GM23338 (cell line): ENCODE measurements at regions not wholly inside any gene's neighbourhood (a gene's known extent, or its start where the extent isn't known, plus 50 kb on each side); places are given as distances from the start of the nearest gene placed in this dataset.

Experiments used
- ATAC-seq: fragments of 200-7000 bp; cut with Tn5 transposase; 3 replicates; pipeline ENCODE4 v1.9.1; 2020
- DNase-seq: peaks from one replicate; pipeline ENCODE4 v3.0.0-alpha.2; 2015; ENCODE audit warnings: low spot score
- H2AFZ ChIP-seq: fragments of 200-600 bp; sonication (generic); 2 replicates; pipeline ENCODE4 v1.8.0; 2016; ENCODE audit warnings: antibody characterized with exemption, mild to moderate bottlenecking, moderate library complexity
- H3F3A ChIP-seq: fragments of 200-600 bp; sonication (generic); replicated peaks from 2 replicates; pipeline ENCODE4 v1.8.0; 2017; ENCODE audit warnings: antibody characterized with exemption, mixed run types, low read depth
- H3K27ac ChIP-seq: fragments of 200-600 bp; sonication (generic); 2 replicates; pipeline ENCODE4 v1.6.1; 2016; ENCODE audit warnings: low read depth
- H3K27me3 ChIP-seq: fragments of 200-600 bp; sonication (generic); 2 replicates; pipeline ENCODE4 v1.8.0; 2016; ENCODE audit warnings: mild to moderate bottlenecking, mixed run types, moderate library complexity; ENCODE audit not compliant: insufficient read depth
- H3K36me3 ChIP-seq: fragments of 200-600 bp; sonication (generic); 2 replicates; pipeline ENCODE4 v1.8.0; 2016; ENCODE audit warnings: mild to moderate bottlenecking; ENCODE audit not compliant: insufficient read depth
- H3K4me1 ChIP-seq: fragments of 200-600 bp; sonication (generic); 2 replicates; pipeline ENCODE4 v1.8.0; 2016; ENCODE audit warnings: mild to moderate bottlenecking, moderate library complexity; ENCODE audit not compliant: insufficient read depth
- H3K4me2 ChIP-seq: fragments of 200-600 bp; sonication (generic); 2 replicates; pipeline ENCODE4 v1.7.1; 2017; ENCODE audit warnings: mixed run types
- H3K4me3 ChIP-seq: fragments of 200-600 bp; sonication (generic); 2 replicates; pipeline ENCODE4 v1.6.1; 2016; ENCODE audit warnings: mixed run types
- H3K79me2 ChIP-seq: fragments of 200-600 bp; sonication (generic); replicated peaks from 2 replicates; pipeline ENCODE4 v1.8.0; 2017; ENCODE audit warnings: mild to moderate bottlenecking; ENCODE audit not compliant: insufficient read depth
- H3K9me2 ChIP-seq: fragments of 200-600 bp; sonication (generic); 2 replicates; pipeline ENCODE4 v1.8.0; 2017; ENCODE audit not compliant: insufficient read depth
- H4K20me1 ChIP-seq: fragments of 200-600 bp; sonication (generic); replicated peaks from 2 replicates; pipeline ENCODE4 v1.8.0; 2017; ENCODE audit warnings: mild to moderate bottlenecking; ENCODE audit not compliant: insufficient read depth
- H3K27ac Mint-ChIP-seq: 2 replicates; pipeline ENCODE4 v1.8.0; 2020; ENCODE audit warnings: inconsistent platforms, mild to moderate bottlenecking, moderate library complexity, mixed read lengths
- H3K27me3 Mint-ChIP-seq: 3 replicates; pipeline ENCODE4 v1.8.0; 2022; ENCODE audit warnings: low read depth, mild to moderate bottlenecking, moderate library complexity, mixed read lengths, inconsistent platforms; ENCODE audit not compliant: insufficient read depth, poor library complexity
- H3K36me3 Mint-ChIP-seq: 3 replicates; pipeline ENCODE4 v1.8.0; 2021; ENCODE audit warnings: low read depth, mild to moderate bottlenecking, inconsistent platforms, moderate library complexity, mixed read lengths
- H3K4me1 Mint-ChIP-seq: 3 replicates; pipeline ENCODE4 v1.8.0; 2020; ENCODE audit warnings: mild to moderate bottlenecking, inconsistent platforms, mixed read lengths
- H3K4me3 Mint-ChIP-seq: 3 replicates; pipeline ENCODE4 v1.8.0; 2021; ENCODE audit warnings: moderate library complexity, mild to moderate bottlenecking, inconsistent platforms, mixed read lengths
- H3K9me3 Mint-ChIP-seq: 3 replicates; pipeline ENCODE4 v1.8.0; 2020; ENCODE audit warnings: moderate library complexity, mild to moderate bottlenecking, inconsistent platforms, mixed read lengths
- CREB1 ChIP-seq: fragments of 250-450 bp; sonication (Bioruptor Pico); IDR thresholded peaks from 2 replicates; pipeline ENCODE4 v1.5.0; 2020; ENCODE audit warnings: low read depth, mild to moderate bottlenecking, moderate library complexity
- EZH2 ChIP-seq: fragments of 200-600 bp; sonication (generic); IDR thresholded peaks from one replicate; pipeline ENCODE4 v1.8.0; 2017; ENCODE audit warnings: antibody characterized with exemption, mild to moderate bottlenecking, low read depth; ENCODE audit not compliant: unreplicated experiment
- EZH2phosphoT487 ChIP-seq: fragments of 200-600 bp; sonication (generic); IDR thresholded peaks from one replicate; pipeline ENCODE4 v1.8.1; 2018; ENCODE audit warnings: antibody characterized with exemption; ENCODE audit not compliant: unreplicated experiment
- JUNB ChIP-seq: IDR thresholded peaks from one replicate; pipeline ENCODE4 v1.6.1; 2016; ENCODE audit warnings: antibody characterized with exemption; ENCODE audit not compliant: unreplicated experiment
- NANOG ChIP-seq: IDR thresholded peaks from 2 replicates; pipeline ENCODE4 v1.6.1; 2016; ENCODE audit warnings: antibody characterized with exemption, borderline replicate concordance
- POLR2AphosphoS5 ChIP-seq: IDR thresholded peaks from 2 replicates; pipeline ENCODE4 v1.6.1; 2016; ENCODE audit warnings: antibody characterized with exemption, low read depth
- STAT1 ChIP-seq: IDR thresholded peaks from one replicate; pipeline ENCODE4 v1.6.1; 2016; ENCODE audit warnings: antibody characterized with exemption; ENCODE audit not compliant: unreplicated experiment
- ZNF331 ChIP-seq: fragments of 250-450 bp; sonication (Bioruptor Pico); IDR thresholded peaks from 2 replicates; pipeline ENCODE4 v1.5.0; 2020; ENCODE audit warnings: low read depth, mild to moderate bottlenecking, moderate library complexity
- TF ChIP-seq, protein P1 (sequence below): IDR thresholded peaks from one replicate; pipeline ENCODE4 v1.6.1; 2018; ENCODE audit warnings: antibody characterized with exemption; ENCODE audit not compliant: unreplicated experiment
- TF ChIP-seq, protein P2 (sequence below), 2 experiments: fragments of 200-600 bp in 1 of 2; sonication (generic) in 1 of 2; conservative IDR thresholded peaks; 2 replicates each; pipeline versions ENCODE4 v1.5.1 to v1.6.1; 2016 to 2017; ENCODE audit warnings: antibody characterized with exemption in 2 of 2, low read depth in 2 of 2, mild to moderate bottlenecking in 2 of 2, moderate library complexity in 1 of 2
- TF ChIP-seq, protein P3 (sequence below): IDR thresholded peaks from 2 replicates; pipeline ENCODE4 v1.6.1; 2016; ENCODE audit warnings: antibody characterized with exemption
- TF ChIP-seq, protein P4 (sequence below): fragments of 250-450 bp; sonication (Bioruptor Pico); IDR thresholded peaks from 2 replicates; pipeline ENCODE4 v1.5.0; 2020; ENCODE audit warnings: mild to moderate bottlenecking, moderate library complexity

DNA sequence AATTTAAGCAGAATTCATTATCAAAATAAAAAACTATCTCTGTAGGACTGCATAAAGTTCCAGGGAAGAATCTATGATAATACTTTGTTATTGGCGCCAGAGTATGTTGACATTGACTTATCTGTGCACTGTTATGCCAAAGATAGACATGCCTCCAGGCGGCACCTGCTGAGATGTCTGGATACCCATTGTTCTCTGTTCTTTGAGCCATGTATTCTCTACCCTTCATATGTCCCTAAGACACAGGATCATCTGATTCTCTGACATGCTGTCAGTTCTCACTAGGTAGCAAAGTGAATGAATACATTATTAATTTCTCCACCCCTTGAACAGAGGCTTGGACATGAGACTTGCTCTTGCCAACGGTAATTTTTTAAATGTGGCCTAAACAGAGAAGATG is 517.8 kb upstream of the SLITRK5 start:
- H3K4me1 ChIP-seq, result no peaks in the 10 kb centered on the region
- H3K4me1 Mint-ChIP-seq, result no peaks in the 10 kb centered on the region
- H3K27me3 Mint-ChIP-seq, result no peaks in the 10 kb centered on the region
- H3K9me2 ChIP-seq, result no peaks in the 10 kb centered on the region
- ATAC-seq, result no peak
- H3K27ac ChIP-seq, result no peak overlapping the region
- H3K4me3 ChIP-seq, result no peak overlapping the region
- H3K4me2 ChIP-seq, result no peak overlapping the region
- DNase-seq, result no peak
- no peaks in the 10 kb centered on the region for H3F3A ChIP-seq
- H3K36me3 ChIP-seq, result no peaks in the 10 kb centered on the region
- TF ChIP-seq POLR2AphosphoS5 (no peak), STAT1 (no peak), EZH2phosphoT487 (no peak), ZNF331 (CRISPR knock-in tag) (no peak), NANOG (no peak), JUNB (no peak), CREB1 (CRISPR knock-in tag) (no peak), EZH2 (no peak)
- TF ChIP-seq, protein P1, sequence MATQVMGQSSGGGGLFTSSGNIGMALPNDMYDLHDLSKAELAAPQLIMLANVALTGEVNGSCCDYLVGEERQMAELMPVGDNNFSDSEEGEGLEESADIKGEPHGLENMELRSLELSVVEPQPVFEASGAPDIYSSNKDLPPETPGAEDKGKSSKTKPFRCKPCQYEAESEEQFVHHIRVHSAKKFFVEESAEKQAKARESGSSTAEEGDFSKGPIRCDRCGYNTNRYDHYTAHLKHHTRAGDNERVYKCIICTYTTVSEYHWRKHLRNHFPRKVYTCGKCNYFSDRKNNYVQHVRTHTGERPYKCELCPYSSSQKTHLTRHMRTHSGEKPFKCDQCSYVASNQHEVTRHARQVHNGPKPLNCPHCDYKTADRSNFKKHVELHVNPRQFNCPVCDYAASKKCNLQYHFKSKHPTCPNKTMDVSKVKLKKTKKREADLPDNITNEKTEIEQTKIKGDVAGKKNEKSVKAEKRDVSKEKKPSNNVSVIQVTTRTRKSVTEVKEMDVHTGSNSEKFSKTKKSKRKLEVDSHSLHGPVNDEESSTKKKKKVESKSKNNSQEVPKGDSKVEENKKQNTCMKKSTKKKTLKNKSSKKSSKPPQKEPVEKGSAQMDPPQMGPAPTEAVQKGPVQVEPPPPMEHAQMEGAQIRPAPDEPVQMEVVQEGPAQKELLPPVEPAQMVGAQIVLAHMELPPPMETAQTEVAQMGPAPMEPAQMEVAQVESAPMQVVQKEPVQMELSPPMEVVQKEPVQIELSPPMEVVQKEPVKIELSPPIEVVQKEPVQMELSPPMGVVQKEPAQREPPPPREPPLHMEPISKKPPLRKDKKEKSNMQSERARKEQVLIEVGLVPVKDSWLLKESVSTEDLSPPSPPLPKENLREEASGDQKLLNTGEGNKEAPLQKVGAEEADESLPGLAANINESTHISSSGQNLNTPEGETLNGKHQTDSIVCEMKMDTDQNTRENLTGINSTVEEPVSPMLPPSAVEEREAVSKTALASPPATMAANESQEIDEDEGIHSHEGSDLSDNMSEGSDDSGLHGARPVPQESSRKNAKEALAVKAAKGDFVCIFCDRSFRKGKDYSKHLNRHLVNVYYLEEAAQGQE, result no peak
- TF ChIP-seq, protein P2, sequence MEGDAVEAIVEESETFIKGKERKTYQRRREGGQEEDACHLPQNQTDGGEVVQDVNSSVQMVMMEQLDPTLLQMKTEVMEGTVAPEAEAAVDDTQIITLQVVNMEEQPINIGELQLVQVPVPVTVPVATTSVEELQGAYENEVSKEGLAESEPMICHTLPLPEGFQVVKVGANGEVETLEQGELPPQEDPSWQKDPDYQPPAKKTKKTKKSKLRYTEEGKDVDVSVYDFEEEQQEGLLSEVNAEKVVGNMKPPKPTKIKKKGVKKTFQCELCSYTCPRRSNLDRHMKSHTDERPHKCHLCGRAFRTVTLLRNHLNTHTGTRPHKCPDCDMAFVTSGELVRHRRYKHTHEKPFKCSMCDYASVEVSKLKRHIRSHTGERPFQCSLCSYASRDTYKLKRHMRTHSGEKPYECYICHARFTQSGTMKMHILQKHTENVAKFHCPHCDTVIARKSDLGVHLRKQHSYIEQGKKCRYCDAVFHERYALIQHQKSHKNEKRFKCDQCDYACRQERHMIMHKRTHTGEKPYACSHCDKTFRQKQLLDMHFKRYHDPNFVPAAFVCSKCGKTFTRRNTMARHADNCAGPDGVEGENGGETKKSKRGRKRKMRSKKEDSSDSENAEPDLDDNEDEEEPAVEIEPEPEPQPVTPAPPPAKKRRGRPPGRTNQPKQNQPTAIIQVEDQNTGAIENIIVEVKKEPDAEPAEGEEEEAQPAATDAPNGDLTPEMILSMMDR (conservative IDR thresholded peaks at IDR 0.05; ENCODE audit: low read depth in 2 of 2), result no peak
- TF ChIP-seq, protein P3, sequence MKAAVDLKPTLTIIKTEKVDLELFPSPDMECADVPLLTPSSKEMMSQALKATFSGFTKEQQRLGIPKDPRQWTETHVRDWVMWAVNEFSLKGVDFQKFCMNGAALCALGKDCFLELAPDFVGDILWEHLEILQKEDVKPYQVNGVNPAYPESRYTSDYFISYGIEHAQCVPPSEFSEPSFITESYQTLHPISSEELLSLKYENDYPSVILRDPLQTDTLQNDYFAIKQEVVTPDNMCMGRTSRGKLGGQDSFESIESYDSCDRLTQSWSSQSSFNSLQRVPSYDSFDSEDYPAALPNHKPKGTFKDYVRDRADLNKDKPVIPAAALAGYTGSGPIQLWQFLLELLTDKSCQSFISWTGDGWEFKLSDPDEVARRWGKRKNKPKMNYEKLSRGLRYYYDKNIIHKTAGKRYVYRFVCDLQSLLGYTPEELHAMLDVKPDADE, result no peak
- TF ChIP-seq, protein P4, sequence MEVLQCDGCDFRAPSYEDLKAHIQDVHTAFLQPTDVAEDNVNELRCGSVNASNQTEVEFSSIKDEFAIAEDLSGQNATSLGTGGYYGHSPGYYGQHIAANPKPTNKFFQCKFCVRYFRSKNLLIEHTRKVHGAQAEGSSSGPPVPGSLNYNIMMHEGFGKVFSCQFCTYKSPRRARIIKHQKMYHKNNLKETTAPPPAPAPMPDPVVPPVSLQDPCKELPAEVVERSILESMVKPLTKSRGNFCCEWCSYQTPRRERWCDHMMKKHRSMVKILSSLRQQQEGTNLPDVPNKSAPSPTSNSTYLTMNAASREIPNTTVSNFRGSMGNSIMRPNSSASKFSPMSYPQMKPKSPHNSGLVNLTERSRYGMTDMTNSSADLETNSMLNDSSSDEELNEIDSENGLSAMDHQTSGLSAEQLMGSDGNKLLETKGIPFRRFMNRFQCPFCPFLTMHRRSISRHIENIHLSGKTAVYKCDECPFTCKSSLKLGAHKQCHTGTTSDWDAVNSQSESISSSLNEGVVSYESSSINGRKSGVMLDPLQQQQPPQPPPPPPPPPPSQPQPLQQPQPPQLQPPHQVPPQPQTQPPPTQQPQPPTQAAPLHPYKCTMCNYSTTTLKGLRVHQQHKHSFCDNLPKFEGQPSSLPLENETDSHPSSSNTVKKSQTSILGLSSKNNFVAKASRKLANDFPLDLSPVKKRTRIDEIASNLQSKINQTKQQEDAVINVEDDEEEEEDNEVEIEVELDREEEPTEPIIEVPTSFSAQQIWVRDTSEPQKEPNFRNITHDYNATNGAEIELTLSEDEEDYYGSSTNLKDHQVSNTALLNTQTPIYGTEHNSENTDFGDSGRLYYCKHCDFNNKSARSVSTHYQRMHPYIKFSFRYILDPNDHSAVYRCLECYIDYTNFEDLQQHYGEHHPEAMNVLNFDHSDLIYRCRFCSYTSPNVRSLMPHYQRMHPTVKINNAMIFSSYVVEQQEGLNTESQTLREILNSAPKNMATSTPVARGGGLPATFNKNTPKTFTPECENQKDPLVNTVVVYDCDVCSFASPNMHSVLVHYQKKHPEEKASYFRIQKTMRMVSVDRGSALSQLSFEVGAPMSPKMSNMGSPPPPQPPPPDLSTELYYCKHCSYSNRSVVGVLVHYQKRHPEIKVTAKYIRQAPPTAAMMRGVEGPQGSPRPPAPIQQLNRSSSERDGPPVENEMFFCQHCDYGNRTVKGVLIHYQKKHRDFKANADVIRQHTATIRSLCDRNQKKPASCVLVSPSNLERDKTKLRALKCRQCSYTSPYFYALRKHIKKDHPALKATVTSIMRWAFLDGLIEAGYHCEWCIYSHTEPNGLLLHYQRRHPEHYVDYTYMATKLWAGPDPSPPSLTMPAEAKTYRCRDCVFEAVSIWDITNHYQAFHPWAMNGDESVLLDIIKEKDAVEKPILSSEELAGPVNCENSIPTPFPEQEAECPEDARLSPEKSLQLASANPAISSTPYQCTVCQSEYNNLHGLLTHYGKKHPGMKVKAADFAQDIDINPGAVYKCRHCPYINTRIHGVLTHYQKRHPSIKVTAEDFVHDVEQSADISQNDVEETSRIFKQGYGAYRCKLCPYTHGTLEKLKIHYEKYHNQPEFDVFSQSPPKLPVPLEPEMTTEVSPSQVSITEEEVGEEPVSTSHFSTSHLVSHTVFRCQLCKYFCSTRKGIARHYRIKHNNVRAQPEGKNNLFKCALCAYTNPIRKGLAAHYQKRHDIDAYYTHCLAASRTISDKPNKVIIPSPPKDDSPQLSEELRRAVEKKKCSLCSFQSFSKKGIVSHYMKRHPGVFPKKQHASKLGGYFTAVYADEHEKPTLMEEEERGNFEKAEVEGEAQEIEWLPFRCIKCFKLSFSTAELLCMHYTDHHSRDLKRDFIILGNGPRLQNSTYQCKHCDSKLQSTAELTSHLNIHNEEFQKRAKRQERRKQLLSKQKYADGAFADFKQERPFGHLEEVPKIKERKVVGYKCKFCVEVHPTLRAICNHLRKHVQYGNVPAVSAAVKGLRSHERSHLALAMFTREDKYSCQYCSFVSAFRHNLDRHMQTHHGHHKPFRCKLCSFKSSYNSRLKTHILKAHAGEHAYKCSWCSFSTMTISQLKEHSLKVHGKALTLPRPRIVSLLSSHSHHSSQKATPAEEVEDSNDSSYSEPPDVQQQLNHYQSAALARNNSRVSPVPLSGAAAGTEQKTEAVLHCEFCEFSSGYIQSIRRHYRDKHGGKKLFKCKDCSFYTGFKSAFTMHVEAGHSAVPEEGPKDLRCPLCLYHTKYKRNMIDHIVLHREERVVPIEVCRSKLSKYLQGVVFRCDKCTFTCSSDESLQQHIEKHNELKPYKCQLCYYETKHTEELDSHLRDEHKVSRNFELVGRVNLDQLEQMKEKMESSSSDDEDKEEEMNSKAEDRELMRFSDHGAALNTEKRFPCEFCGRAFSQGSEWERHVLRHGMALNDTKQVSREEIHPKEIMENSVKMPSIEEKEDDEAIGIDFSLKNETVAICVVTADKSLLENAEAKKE, result no peak
- no peak overlapping the region for H3K27ac Mint-ChIP-seq
- H2AFZ ChIP-seq, result no peak overlapping the region
- H3K79me2 ChIP-seq, result no peaks in the 10 kb centered on the region
- no peaks in the 10 kb centered on the region for H4K20me1 ChIP-seq
- peaks cover 9% of the 10 kb centered on the region for H3K36me3 Mint-ChIP-seq
- H3K9me3 Mint-ChIP-seq, result peaks cover 14% of the 10 kb centered on the region
- H3K4me3 Mint-ChIP-seq, result no peak overlapping the region
- H3K27me3 ChIP-seq, result no peaks in the 10 kb centered on the region
